ENCODE measurements at regions not wholly inside any gene's neighbourhood (a gene's known extent, or its start where the extent isn't known, plus 50 kb on each side); places are given as distances from the start of the nearest gene placed in this dataset.

- DNase-seq (ENCODE audit: low read depth in 2 of 2, low spot score in 1 of 2) = no peak
Observed at GRCh38 chr2:23243073-23243659, 141.8 kb upstream of the KLHL29 start.

DNA sequence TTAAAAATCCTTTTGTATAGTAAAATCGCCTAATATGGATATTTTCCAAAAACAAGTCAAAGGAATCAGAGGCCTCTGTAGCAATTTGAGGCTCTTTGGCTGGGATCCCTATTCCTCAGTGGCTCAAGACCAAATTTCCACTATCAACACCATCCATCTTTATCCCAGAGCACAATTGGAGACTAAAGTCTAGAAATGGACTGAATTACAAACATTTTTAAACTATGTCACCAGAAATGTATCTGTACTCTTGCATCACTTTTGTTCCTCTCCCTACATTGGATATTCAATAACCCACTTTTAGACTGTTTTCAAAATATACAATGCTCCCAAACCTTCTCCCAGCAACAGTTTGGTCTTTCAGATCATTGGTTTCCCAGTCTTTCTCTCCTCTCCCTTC is 140.4 kb upstream of the KLHL29 start:
- DNase-seq (ENCODE audit: low read depth in 2 of 2, low spot score in 1 of 2) = no peak

- DNase-seq (ENCODE audit: low read depth in 2 of 2, low spot score in 1 of 2) = no peak
Observed at GRCh38 chr2:23246992-23247683, 137.8 kb upstream of the KLHL29 start.

DNA sequence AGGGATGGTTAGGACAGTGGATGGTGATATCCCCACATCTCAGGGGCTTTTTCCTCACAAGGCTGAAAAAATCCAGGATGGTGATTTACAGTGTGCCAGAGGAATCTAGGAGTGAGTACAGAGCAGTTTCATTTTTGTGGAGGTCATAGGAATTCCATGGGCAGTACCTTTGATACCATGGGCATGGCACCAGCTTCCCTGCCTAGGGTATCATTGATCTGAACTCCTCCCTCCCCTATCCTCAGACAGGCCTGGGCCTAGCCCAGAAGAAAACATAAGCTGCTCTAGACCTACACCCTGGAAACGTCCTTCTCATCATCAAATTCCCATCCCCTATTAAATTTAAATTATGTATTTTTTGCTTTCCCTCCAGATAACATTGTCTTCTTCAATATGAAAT is 136.3 kb upstream of the KLHL29 start:
- DNase-seq (ENCODE audit: low read depth in 2 of 2, low spot score in 1 of 2) = no peak

GRCh38 chr2:23249348-23249747 is 135.6 kb upstream of the KLHL29 start:
- no peak for DNase-seq (ENCODE audit: low read depth in 2 of 2, low spot score in 1 of 2)

DNA sequence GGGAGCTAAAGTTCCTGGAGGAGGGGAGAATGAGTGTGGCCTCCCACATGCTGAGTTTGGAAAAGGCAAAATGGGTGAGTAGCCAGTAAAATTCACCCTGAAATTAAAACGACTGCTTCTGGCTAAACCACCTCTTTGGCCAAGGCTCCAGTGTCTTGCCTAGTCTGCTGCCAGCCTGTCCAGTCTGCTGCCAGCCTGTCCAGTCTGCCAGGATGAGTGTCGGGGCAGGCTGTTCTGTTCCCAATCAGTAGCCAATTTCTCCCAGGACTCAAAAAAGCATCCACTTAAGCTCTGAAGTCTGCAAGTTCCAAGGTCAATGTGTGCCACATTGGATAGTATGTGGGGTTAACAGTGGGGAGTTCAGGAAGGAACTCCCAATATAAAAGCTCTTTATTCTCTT is 134.6 kb upstream of the KLHL29 start:
- DNase-seq (ENCODE audit: low read depth in 2 of 2, low spot score in 1 of 2) = no peak

GRCh38 chr2:23256643-23257042 is 128.3 kb upstream of the KLHL29 start:
- DNase-seq (ENCODE audit: low read depth in 2 of 2, low spot score in 1 of 2) = no peak

DNA sequence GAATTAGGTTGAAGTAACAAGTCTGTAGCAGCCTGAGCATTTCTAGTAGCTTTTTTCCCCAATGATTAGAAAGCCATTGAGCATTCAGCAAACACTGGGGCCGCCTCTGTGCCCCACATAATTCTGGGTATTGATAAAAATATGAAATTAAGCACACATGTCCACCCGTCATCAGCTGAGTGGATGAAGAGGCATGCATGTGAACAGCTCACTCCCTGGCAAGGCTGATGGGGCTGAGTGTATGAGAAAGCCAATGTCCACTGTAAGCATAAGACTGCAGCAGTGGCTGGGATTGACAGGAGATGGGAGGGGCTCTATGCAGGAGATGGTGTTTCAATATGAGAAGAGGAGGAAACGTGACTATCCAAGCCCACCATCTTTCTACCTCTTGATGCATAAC is 124.4 kb upstream of the KLHL29 start:
- DNase-seq (ENCODE audit: low read depth in 2 of 2, low spot score in 1 of 2) = no peak

DNA sequence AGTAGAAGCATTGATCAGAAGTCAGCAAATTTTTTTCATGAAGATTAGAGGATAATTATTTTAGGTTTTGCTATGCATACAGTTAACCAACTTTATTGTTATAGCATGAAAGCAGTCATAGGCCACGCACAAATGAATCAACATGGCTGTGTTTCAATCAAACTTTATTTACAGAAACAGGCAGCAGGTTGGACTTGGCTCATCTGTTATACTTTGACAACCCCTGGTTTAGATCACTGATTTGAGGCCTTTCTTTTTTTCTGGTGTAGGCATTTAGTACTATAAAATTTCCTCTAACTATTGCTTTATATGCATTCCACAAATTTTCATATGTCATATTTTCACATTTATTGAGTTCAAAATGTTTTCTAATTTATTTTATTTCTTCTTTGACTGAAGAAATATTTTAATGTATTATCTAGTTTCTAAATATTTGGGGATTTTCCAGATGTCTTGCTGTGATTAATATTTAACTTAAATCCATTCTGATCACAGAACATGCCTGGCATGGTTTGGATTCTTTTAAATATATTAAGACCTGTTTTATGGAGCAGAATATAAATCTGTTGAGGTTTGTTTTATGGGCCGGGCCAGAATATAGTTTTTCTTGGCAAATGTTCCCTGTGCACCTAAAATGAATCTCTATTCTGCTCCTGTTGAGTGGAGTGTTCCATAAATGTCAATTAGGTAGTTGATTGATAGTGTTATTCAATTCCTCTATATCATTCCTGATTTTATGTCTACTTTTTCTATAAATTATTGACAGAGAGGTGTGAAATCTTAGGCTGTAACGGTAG is 116.3 kb upstream of the KLHL29 start:
- DNase-seq (ENCODE audit: low read depth in 2 of 2, low spot score in 1 of 2) = no peak

GRCh38 chr2:23269747-23270146 is 115.2 kb upstream of the KLHL29 start:
- DNase-seq (ENCODE audit: low read depth in 2 of 2, low spot score in 1 of 2) = no peak

DNA sequence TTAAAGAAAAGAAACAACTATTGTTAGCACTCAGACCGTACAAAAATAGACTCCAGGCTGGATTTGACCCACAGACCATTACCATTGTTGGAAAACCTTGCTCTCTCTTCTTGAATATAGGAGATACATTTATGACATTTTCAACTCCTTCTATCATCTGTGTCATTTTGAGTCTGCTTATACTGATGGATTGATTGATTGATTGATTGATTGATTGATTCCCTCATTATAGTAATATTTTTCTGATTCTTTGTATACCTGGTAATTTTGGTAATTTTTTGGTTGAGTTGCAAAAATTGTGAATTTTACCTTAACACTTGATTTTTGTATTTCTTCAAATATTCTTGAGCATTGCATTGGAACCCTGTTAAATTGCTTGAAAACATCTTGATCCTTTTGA is 114.2 kb upstream of the KLHL29 start:
- DNase-seq (ENCODE audit: low read depth in 2 of 2, low spot score in 1 of 2) = no peak

DNA sequence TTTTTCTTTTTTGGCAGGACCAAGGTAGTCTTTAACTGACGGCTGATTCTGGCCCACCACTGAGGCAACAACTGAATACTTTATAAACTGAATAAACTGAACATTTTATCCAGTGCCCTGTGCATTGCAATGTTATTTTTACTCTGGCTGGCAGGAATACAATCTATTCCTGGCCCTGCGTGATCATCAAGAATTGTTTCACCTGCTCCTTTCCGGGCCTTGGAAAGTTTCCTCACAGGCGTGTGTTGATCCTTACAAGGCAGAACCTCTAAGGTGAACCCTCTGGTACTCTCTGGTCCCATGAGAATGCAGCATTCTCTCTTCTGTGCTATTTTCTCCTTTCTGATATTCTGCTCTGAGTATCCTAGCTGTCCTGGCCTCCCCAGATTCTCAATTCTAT is 113.7 kb upstream of the KLHL29 start:
- no peak for DNase-seq (ENCODE audit: low read depth in 2 of 2, low spot score in 1 of 2)

DNA sequence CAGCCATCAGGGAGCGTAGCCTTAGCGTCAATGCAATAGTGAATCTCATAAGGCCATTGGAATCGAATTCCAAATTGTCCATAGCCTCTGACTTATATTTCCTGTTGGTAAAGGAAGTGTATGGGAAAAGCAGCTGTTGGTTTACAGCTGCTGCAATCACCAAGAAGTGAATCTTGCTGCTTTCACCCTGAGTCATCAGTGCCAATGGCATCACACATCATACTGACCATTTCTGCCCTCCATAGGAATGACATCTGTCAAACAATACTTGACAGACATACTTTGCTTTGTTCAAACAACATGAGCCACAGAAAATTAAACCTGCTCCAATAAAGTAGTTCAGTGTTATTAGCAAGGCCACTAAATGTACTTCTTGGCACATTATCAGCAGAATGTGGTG is 111.2 kb upstream of the KLHL29 start:
- no peak for DNase-seq (ENCODE audit: low read depth in 2 of 2, low spot score in 1 of 2)

- no peak for DNase-seq (ENCODE audit: low read depth in 2 of 2, low spot score in 1 of 2)
Observed at GRCh38 chr2:23280401-23280800, 104.6 kb upstream of the KLHL29 start.

- no peak for DNase-seq (ENCODE audit: low read depth in 2 of 2, low spot score in 1 of 2)
Observed at GRCh38 chr2:23283653-23284052, 101.3 kb upstream of the KLHL29 start.

DNA sequence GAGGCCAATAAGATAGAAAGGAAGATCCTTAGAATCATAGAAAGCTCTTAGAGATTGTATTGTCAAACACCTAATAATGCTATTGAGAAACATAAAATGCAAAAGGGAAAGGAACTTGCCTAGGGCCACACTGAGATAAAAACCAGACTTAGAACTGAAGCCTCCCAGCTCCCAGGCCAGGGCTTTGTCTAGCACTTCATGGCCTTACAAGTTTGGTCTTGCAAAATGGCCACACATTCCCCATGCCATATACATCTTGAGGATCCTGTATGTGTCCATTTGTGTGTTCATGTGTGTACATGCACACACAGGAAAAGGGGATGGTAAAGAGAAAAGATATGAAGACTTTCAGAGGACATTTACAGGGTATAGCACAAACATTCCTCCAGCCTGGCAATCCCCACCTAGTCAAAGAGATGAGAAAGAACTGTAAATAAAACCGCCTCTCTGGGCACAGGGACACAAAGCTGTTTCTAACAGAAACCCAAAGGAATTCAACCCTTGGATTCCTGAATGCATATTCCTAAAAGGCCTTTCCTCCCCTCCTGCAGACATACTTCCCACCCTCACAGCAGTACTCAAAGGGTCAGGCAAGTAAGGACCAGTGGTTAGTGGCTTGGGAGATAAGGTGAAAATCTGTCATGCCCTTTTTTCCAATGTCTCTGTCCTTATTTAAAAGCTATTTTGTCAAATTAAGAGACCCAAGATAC is 99.7 kb upstream of the KLHL29 start:
- DNase-seq (ENCODE audit: low read depth in 2 of 2, low spot score in 1 of 2) = no peak

GRCh38 chr2:23286031-23286757 is 98.8 kb upstream of the KLHL29 start:
- DNase-seq (ENCODE audit: low read depth in 2 of 2, low spot score in 1 of 2) = no peak

- DNase-seq (ENCODE audit: low read depth in 2 of 2, low spot score in 1 of 2) = no peak
Observed at GRCh38 chr2:23286758-23287704, 97.9 kb upstream of the KLHL29 start.

DNA sequence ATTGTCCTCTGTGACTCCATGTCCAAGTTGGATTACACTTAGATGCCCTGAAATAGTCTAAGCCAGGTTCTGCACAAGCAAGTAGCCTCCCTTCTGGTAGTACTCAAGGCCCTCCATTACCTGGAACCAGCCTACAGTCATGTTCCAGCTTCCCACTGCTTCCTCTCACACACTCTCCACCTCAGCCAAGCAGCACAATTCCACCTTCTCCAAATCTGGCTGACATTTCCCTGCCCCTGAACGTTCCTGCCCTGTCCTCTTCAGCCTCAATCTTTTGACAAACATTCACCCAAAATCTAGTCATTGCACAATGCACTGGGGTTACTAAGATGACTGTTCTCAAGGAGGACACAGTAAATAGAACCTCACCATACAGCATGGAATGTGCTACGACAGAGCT is 95.3 kb upstream of the KLHL29 start:
- DNase-seq (ENCODE audit: low read depth in 2 of 2, low spot score in 1 of 2) = no peak

GRCh38 chr2:23291239-23291638 is 93.7 kb upstream of the KLHL29 start:
- DNase-seq (ENCODE audit: low read depth in 2 of 2, low spot score in 1 of 2) = no peak
